SK-N-MC (cell line): ENCODE measurements at regions not wholly inside any gene's neighbourhood (a gene's known extent, or its start where the extent isn't known, plus 50 kb on each side); places are given as distances from the start of the nearest gene placed in this dataset.

Experiments used
- EZH2 ChIP-seq: fragments of 200-600 bp; sonication (generic); IDR thresholded peaks from one replicate; pipeline ENCODE4 v1.6.1; 2017; ENCODE audit warnings: antibody characterized with exemption
- POLR2AphosphoS5 ChIP-seq: IDR thresholded peaks from 2 replicates; pipeline ENCODE4 v1.6.1; 2012; ENCODE audit warnings: mild to moderate bottlenecking, low read depth, low read length, borderline replicate concordance

GRCh38 chr11:96978751-96979150, 588.9 kb downstream of the JRKL start:
- TF ChIP-seq POLR2AphosphoS5, result no peak
- TF ChIP-seq EZH2, result no peak
